HG02588 (cell line): ENCODE measurements at regions not wholly inside any gene's neighbourhood (a gene's known extent, or its start where the extent isn't known, plus 50 kb on each side); places are given as distances from the start of the nearest gene placed in this dataset.

Experiments
- ATAC-seq: cut with Tn5 transposase; IDR thresholded peaks from one replicate; pipeline ENCODE4 v1.9.1; 2021; ENCODE audit warnings: mild to moderate bottlenecking, moderate library complexity; ENCODE audit not compliant: unreplicated experiment

DNA sequence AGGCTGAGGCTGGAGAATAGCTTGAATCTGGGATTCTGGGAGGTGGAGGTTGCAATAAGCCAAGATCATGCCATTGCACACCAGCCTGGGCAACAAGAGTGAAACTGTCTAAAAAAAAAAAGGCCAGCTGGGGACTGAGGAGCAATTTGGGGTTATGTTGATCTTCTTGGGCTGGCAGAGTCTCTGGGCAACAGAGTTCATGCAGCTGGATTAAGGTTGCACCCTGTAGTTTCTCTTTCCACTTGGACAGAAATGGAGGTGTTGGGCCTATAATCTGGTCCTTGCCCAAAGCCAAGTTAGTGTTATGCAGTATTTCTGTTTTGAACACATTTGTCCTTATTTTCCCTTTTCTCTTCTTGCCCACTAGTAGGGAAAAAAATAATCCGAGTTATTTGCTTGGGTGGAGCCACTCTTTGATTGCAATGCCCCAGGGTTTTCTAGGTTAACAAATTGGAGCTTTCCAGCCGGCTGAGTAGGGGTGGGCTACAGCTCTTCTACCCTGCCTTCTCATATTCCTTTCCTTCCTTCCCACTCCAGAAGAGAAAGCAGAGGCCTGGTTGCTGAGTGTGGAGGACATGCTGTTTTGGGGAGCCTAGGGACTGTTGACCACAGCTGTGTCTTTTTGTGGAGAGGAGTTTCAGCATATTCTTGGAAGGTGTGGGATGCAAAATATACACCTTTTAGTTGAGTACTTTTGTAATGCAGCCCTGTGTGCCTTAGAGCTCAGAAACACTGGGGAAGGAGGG, 213.9 kb downstream of the SOX4 start:
- ATAC-seq = no peak

- ATAC-seq = no peak
These were observed 214.5 kb downstream of the SOX4 start for GRCh38 chr6:21808045-21808470.

GRCh38 chr6:21808551-21809242, 215.1 kb downstream of the SOX4 start:
- no peak for ATAC-seq

DNA sequence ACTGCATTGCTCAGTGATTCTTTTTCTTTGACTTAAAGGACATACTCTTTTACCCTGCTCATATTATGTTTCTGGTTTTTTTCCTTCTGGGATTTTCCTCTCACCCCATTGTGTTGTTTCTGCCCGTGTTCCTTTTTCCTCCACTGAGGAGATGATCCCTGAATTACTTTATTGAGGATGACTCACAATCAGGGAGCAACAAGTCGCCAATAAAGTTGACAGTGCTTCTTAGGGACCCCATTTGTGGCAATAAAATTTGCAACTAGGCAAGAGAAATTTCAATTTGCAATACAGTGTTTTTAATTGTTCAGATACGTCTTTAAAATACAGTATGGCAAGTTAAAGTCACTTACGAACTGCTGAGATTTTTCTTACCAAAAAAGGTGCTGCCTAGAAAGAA, 217.9 kb downstream of the SOX4 start:
- ATAC-seq = no peak

GRCh38 chr6:21816231-21816630, 222.7 kb downstream of the SOX4 start:
- ATAC-seq = no peak

DNA sequence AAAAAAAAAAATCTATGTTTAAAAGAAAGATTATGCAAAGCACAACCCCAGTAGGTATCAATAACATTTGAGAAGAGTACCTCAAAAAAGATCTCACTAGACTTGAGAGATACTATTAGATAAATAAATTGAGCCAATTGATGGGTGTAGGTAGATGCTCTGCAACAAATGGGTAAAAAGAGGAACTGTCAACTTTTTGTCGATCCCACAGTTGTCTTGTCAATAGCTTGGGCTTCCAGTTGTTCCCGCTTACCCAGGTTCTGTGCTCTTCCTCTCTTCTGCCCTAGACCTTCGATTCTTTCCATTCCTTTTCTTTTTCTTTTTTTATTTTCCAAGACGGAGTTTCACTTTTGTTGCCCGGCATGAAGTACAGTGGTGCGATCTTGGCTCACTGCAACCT, 226.9 kb downstream of the SOX4 start:
- ATAC-seq = no peak

DNA sequence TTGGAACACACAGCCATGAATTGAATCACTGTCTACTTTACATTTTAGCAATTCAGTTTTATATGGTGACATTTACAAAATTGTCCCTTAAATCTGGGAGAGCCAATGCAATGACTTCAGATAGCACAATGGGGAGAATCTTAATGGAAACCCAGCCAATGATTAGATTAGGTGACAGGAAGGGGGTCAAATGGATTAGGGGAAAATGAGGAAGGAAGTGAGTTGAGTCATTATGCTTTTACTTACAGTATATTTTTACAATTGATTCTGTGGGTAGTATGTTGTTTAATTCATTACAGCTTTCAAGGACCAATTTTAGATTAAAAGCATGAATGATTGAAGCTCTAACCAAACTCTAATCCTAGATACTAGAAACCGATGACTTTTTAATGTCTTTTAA, 229.8 kb downstream of the SOX4 start:
- no peak for ATAC-seq

- ATAC-seq = no peak
These were observed 231.1 kb downstream of the SOX4 start for GRCh38 chr6:21824431-21825177.

DNA sequence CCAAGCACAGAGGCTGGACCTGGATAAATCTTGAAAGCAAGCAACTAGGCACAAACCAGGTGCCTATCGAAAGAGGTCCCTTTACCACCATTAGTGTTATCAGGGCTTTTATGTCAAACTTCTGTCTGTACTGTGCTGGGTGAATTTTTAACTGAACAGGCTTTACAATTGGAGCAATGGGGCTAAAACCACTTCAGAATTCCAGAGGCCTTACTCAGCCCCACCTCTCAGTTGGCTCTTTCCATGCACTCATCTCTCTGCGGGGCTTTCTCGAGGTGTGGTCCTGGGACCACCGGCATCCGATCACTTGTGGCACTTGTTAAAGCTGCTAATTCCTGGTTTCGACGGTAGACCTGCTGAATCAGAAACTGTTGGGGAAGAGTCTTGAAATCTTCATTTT, 232.5 kb downstream of the SOX4 start:
- no peak for ATAC-seq

DNA sequence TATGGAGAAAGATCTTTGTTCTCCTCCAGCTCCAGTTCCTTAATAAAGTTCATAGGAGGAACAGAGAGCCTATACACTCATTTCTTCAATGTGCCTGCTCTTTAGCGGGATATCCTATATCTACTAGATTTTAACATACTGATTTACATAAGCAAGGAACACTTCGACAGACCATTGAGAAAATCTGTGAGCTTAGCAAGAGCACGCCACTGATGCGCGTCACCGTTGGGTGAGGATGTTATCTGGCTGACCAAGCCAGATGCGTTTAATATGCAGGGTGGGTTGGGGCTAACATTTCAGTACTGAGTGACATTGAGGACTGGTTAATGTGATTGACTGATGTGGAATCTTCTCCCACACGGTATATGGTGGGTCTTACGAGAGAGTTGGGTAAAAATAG, 233.4 kb downstream of the SOX4 start:
- ATAC-seq = no peak

DNA sequence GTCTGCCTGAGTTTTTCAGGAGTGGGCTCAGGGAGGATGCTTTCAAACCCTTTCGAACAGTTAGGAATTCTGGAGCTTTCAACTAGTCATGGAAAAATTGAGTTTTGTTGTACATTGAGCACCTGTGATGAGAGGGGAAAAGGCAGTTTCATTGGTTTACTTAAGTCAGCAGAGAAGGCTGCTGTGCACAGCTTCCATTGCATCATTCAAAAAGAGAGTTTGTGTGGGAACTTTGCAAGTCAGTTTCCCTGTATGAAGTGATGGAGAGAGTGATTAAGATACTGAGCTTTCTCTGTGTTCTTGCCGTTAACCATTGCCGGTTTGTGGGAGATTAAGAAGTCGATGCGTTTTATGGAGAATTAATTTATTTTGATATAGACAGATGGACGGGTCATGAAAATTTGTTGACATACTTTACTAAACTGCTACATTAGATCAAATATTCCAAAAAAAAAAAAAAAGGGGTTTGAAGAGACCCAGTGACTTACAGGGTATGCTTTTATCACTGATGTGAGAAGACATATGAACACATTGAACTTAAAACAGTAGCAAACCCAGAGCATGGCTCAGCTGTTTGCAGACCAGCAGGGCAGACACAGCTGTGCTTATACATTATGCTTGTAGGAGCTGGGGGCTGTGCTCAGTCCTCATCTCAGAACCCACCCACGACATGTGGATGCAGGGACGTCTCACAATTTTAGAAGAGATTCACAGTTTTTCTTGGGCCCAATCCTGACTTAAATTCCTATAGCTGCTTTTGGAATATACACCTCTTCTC, 234.1 kb downstream of the SOX4 start:
- no peak for ATAC-seq

DNA sequence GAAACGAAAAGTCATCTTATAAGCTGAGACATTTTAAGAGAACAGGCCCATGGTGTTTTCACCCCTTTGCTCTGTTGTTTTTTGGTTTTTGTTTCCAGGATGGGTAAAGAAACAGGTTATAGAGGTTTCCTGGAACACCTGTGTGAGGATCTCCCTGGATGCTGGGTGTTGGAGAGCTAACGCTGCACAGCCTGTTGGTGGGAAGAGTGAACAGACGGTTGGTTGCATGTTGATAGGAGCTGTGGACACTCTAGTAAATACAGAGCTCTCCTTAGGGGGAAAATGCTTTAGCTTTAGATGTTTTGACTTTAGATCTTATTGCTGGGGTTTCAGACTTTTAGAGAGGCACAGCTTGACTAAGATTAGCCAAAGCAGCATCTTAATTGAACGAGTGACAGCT, 235.2 kb downstream of the SOX4 start:
- no peak for ATAC-seq

GRCh38 chr6:21829126-21829525, 235.6 kb downstream of the SOX4 start:
- no peak for ATAC-seq

DNA sequence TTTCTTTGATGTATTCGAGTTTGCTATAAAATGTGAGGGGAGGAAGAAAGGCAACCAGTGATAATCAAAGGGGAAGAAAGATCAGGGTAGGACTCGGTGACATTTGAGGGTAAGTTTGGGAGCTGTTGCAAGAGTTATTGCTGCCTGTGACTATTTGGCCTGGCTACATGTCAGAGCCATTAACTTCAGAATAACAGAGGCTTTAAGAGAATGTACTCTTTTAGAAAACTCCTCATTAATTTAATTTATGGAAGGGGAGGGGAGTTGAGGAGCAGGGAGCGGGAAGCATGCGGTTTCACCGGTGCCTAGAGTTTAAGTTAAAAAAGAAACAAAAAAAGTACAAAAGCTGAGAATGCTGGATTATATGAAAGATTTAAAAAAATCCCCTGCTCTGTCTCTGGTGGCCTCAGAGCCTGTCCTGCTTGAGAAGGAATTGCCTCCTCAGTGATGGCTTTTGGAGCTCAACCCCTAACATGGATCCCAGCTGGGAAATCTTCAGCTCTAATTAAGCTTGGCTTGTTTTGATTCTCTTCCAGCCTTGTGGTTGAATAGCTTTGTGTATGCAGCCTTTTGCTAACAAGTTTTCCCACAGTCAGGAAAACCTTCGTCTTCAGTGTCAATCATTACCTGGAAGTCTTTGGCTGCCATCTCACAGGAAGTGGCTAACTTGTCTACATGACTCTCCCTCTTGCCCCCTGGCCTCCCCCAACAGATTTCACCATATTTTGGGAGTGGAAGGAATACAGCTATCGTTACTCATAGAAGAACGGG, 238.2 kb downstream of the SOX4 start:
- no peak for ATAC-seq

DNA sequence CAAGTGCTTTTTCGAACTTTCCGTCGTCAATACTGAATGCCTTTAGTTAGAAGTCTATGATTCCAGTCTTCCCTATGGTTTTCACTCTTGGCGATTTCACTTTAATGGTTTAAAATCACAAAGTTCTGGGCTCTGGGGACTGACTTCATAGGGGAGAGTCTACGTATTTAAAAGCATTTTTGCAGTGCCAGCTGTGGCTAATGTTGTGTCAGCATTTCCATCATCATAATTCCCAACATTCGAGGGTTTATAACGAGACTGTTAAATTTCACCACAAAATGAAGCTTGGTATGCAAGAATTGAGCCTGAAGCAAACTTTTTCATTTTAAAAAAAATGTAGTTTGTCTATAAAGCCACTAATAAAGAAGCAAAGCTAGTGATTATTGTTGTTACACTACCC, 242.7 kb downstream of the SOX4 start:
- ATAC-seq = no peak

GRCh38 chr6:21836772-21837425, 243.3 kb downstream of the SOX4 start:
- no peak for ATAC-seq

DNA sequence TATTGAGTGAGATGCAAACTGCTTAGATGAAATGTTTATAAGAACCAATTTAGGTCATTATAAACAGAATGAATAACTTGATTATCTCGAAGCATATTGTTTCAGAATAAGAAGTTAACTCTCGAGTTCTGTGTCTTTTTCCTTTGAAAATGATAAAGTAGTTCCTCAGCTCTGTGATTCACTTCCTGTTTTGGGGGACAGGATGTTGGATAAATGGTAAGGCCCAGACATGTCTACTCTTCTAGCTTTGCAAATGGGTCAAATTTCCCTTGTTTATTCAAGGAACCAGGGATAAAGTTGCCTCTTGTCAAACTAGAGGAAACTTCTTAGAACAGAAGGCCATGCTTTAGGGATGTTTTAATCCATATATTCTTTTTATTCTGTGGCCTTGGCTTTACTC, 246.9 kb downstream of the SOX4 start:
- ATAC-seq = no peak

DNA sequence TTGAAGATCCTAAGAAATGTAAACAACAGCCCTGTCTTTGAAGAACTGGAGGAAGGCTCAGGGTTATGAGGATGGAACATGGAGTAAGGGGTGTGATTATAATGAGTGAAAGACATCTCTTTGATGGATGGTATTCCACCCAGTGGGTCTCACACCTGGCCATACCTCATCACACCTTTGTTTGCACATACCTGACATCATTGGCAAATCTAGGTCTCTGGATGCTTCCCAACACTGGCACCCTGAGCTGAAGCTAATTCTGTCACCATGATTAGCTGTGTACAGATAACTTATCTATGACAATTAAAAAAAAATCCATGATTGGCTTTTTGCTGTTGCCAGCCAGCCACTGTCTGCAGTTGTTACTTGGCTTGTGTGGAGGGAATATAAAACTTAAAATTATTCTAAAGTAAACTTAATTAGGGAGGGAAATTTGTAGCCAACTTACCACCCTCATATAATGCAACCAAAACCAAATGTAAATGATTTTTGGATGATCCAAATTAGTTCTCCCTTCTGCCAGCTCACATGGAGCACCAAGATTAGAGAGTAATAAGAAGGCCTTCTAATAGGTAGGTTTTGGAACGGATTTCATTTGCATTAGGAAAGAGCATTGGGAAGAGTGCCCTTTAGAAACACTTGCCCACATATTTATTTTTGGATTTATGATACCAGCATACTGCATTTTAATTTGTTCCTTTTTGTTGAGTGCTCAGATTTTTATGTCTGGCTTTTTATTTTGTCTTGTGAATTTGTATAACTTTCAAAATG, 249.5 kb downstream of the SOX4 start:
- ATAC-seq = no peak
